HT-29 (cell line): ENCODE measurements at regions not wholly inside any gene's neighbourhood (a gene's known extent, or its start where the extent isn't known, plus 50 kb on each side); places are given as distances from the start of the nearest gene placed in this dataset.

Experiments
- DNase-seq: peaks from one replicate; pipeline ENCODE4 v3.0.0-alpha.2; 2015; ENCODE audit warnings: low spot score

- DNase-seq, result no peak
These were observed 311.3 kb downstream of the SQOR start for GRCh38 chr15:45946111-45946510.

- DNase-seq, result no peak
These were observed 313.4 kb downstream of the SQOR start for GRCh38 chr15:45948181-45948621.

GRCh38 chr15:45958924-45959323, 324.1 kb downstream of the SQOR start:
- DNase-seq, result no peak

GRCh38 chr15:45962733-45963132, 327.9 kb downstream of the SQOR start:
- DNase-seq, result no peak

GRCh38 chr15:45970542-45970941, 335.7 kb downstream of the SQOR start:
- DNase-seq, result no peak

- no peak for DNase-seq
These were observed 345.5 kb downstream of the SQOR start for GRCh38 chr15:45980366-45980765.

GRCh38 chr15:45981625-45982024, 346.8 kb downstream of the SQOR start:
- no peak for DNase-seq

GRCh38 chr15:45991863-45992262, 357.0 kb downstream of the SQOR start:
- DNase-seq, result peak; percentile 7

GRCh38 chr15:45993072-45993471, 358.2 kb downstream of the SQOR start:
- DNase-seq, result no peak

GRCh38 chr15:45993508-45993907, 358.7 kb downstream of the SQOR start:
- DNase-seq, result no peak

- DNase-seq, result no peak
These were observed 361.0 kb downstream of the SQOR start for GRCh38 chr15:45995800-45996199.

- DNase-seq, result no peak
These were observed 379.7 kb downstream of the SQOR start for GRCh38 chr15:46014532-46014931.

- DNase-seq, result no peak
These were observed 399.9 kb downstream of the SQOR start for GRCh38 chr15:46034755-46035154.

- DNase-seq, result no peak
These were observed 404.9 kb downstream of the SQOR start for GRCh38 chr15:46039703-46040102.

GRCh38 chr15:46041905-46042304, 407.1 kb downstream of the SQOR start:
- no peak for DNase-seq

- DNase-seq, result no peak
These were observed 425.2 kb downstream of the SQOR start for GRCh38 chr15:46059921-46060594.

GRCh38 chr15:46061002-46061401, 426.2 kb downstream of the SQOR start:
- no peak for DNase-seq

- DNase-seq, result no peak
These were observed 442.4 kb downstream of the SQOR start for GRCh38 chr15:46077220-46077619.

GRCh38 chr15:46079046-46079445, 444.2 kb downstream of the SQOR start:
- no peak for DNase-seq

GRCh38 chr15:46080016-46080415, 445.2 kb downstream of the SQOR start:
- DNase-seq, result no peak

- no peak for DNase-seq
These were observed 453.9 kb downstream of the SQOR start for GRCh38 chr15:46088486-46089445.

- no peak for DNase-seq
These were observed 454.7 kb downstream of the SQOR start for GRCh38 chr15:46089467-46089935.
